Occipital lobe (tissue), 1 donor: ENCODE measurements at regions not wholly inside any gene's neighbourhood (a gene's known extent, or its start where the extent isn't known, plus 50 kb on each side); places are given as distances from the start of the nearest gene placed in this dataset.
"Not testable (repeated sequence)": the region's sequence is repeated elsewhere in the genome, so short reads cannot be mapped to it uniquely, and the experiment has no call there.

Experiments
- DNase-seq: peaks from one replicate; lab custom pipeline; 2025; lab: John Stamatoyannopoulos, UW

DNA sequence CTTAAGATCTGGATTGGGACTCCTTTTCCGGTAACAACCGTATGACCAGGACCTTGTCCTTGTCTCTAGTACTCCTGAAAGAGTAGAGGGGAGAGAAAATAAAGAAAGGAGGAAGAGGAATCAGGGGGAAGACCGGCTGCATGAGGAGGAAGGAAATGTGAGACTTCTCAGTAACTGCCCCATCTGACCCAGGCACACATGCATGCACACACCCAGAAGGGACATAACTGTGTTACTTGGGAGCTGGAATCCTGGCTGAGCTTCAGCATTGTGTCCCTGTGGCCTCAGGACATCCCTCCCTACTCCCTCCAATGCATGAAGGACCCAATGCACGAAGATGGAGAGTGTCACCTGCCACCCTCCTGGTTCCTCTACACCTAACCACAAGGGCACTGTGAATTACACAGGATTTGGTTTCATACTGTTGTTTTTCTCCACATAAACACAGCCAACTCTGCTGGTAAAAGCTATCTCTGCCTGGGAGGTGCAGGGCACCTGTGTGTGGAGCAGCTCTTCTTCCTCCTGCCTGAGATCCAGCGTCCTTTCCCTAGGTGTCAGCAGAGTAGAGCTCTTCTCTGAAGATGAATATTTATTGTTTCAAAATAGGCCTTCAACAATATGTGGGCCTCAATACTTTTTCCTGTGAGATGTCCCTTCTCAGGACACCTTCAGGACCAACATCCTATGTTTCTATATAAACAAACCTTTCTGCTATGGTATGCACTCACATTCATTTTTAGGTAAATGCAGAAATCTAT lies 574.1 kb upstream of the ID2 start:
- DNase-seq: no peak

DNA sequence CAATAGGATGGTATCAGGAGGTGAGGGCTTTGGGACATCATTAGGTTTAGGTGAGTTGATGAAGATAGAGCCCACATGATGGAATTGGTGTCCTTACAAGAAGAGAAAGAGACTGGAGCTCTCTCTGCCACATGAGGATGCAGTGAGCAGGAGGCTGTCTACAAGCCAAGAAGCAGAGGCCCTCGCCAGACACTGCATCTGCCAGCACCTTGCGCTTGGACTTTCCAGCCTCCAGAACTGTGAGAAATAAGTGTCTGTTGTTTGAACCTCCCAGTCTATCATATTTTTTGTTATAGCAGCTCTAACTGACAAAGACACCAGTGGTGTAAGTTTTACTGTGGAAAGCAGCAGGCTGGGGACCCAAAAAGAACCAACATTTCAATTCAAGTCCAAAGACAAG lies 571.1 kb upstream of the ID2 start:
- DNase-seq: no peak

DNA sequence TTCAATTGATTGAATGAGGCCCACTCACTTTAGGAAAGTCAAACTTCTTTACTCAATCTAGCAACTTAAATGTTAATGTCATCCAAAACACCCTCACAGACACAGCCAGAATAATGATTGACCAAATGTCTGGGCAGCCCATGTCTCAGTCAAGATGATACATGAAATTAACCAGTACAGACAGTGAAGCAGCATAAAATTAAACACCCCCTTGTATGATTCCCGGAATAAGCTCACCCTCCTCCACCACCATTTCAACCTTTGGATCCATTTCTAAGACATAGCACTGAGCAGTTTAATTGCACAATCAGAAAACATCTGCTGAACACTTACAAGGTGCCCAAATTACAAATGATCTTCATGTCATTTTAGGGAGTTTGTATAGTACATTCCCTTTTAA lies 570.7 kb upstream of the ID2 start:
- DNase-seq: no peak

DNA sequence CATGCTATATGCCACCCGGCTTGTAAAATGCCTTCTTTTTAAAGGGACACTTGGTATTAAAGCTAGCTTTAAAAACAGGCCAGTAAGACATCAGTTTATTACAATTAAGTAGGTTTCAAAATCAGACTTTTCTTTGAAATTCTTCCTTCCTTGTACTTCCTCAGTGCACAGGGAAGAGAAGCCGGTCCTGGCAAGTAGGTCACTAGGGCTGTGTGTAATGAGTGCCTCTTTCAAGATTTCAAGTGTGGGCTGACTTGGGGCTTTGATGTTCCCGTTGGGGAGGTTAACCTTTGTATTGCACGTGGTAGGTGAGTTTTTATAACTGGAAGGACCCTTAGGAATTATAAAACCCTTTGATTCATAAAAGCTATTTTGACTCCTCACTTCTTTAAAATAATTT lies 566.4 kb upstream of the ID2 start:
- DNase-seq: no peak

DNA sequence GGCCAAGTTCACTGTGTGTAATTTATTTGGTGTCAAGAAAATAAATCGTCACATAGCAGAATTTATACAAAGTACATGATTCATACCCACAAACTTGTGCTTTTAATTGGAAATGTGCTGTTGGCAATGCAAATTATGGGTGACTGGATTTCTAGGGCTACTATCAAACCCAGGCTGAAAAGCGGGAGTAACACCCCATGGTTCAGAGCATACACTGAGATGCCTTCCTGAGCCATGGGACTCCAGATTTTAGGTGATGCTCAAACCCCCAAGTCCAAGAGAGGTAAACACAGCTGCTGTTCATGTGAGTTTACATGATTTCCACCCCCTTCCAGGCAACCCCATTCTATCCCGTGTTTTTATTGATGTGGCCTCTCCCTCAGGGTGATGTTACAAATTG lies 565.9 kb upstream of the ID2 start:
- DNase-seq: no peak

DNA sequence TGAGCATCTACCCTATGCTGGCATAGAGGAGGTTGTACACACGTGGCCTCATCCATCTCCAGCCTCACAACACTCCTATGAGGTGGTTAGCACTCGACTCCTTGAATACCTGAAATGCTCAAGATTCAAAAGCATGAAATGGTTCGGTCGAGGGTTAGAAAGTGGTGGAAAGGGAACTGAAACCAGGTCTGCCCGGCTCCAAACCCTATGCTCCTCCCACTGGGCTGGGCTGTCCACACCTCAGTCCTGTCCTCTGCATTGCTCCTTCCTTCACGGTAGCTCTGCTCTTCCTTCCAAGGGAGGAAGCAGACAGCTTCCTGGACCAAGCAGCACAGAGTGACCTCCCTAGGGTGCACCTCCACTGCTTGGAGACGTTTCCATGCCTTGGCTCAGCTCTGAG lies 565.2 kb upstream of the ID2 start:
- no peak for DNase-seq

DNA sequence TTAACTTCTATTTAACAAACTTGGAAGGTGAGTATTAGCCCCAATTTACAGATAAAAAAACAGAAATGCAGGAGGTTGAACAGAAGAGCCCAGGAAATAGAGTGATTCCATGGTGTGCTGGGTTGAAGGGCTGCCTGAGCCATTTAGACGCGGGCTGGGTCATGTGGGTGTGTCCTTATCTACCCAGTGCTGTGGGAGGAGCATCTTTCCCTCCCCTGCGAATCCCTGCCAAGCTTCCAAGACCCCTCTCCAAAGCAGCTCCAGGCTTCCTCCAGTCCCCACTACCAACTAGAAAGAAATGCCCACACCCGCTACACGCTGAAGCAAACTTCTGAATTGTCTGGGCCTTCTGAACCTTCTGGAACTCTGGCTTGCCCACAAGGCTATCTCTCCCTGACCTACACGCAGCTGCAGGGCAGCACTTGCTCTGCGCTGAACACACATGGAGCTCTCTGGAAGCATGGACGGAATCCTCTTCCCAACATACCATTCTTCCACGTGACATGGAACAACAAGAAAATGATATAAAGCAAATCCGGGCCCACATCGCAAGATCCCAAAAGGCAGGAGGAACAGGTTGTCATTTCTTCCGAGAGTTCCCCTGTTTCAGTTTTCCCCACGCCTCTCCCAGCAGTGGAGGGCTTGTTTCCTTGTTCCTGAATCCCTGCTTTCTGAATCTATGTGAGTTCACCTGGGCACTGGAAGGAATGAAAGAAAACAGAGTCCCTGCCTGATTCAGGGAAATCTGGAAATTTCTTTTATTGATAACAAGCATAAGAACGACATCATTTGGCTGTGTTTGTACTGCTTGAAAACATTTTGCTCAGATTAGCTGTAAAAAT lies 562.7 kb upstream of the ID2 start:
- no peak for DNase-seq

DNA sequence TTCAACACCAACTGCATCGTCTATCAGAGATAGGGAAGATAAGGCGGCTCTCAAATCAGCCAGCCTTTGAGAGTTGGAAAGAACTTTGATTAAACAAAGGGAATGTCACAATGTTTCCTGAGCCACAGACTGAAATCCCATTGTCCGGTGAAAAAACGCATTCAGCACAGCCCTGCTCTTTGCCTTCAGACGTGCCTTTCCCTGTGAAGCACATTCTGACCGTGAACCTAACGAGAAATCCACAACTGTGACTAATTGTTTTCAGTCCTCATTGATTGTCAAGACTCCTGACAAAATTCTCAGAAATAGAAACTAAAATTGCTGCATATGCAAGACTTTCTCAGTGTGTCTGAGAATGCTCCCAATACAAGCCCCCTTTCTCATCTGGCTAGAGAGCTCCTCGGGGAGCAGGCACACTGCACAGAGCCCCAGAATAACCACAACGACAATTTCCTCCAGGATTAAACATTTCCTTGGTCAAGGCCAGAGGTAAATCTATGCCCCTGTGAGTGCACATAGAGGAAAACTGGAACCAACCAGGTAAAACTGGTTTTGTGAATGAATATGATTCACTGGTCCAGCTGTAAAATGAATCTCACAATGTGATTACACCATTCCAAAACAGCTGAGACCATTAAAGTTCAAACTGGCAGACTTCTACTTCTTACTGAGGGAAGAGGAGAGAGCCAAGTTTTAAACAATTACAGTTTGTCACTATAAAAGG lies 561.9 kb upstream of the ID2 start:
- DNase-seq: no peak

DNA sequence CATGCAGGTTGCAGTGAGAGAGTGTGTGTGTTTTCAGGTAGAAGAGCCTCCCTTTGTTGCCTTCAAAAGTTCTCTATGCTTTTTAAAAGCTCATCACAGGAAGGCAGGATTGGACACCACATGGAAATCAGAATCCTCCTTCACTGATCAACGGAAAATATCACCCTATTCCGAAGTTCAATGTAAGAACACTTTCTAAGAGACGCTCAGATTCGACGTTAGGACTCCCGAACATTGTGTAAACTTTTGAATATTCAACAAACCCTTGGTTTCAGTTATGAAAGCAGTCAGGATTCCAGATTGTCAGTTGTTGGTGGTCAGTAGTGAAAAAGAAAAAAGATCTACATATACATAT lies 561.4 kb upstream of the ID2 start:
- no peak for DNase-seq

DNA sequence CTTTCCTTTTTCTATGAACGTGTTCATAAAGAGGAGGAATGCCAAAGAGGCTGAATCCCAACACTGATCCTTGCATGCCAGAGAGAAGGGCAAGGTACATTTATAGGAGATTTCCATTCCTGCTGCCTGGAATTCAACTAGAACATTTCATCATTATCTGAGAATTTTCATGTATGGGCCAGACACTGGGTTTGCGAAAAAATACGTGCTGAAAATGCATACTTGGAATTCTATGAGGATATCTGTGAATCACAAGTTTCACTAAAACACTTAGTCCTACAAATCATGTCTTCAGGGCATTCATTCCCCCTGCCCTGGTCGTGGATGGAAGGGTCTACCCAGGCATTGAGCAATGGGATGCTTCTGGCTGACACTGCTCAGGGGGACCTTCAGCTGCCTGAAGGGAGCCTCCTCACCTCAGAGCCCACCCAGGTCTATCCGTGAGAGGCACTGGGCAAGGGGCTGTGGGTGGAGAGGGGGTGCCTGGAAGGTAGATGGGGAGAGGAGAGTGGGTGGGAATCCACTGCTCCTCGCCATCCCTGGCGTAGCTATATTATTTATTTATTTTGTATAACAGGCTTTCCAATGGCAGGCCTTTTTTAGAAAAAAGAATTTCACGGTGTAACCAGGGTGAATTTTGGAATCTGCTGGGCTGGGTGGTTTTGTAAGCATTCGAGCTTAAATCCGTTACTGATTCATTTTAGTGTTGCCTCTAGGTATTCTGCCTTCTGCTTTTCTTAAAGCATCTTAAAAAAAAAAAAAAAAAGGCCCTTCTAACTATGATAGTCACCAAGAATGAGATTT lies 560.6 kb upstream of the ID2 start:
- DNase-seq: no peak

DNA sequence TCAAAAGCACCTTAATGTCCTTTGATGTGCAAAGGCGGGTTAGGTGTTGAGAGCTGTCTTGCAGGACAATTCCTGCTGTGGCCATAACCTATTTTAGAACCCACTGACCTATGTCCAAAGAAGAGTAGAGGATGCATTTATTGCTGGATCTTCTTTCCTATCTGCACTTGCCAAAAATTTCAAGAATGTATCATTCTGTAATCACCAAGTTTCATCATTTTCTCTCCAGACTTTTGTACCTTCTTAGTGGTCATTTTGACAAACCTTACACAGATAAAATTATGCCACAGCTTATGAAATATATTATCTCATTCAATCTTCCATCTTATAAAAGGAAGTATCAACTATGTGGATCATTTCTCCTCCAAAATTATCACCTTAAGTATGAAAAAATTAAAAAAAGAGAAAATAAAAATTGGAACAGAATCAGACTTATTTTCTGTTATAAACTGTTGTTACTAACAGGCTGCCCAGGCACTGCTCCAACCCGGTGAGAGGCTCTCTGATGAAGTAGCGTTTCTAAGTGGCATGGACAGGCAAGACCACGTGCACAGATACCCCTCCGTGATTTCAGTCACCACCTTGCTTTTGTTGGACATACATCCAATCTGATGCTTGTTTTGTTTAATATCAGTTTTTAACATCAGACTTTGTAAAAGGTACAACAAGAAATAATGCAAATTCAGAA lies 559.9 kb upstream of the ID2 start:
- no peak for DNase-seq

DNA sequence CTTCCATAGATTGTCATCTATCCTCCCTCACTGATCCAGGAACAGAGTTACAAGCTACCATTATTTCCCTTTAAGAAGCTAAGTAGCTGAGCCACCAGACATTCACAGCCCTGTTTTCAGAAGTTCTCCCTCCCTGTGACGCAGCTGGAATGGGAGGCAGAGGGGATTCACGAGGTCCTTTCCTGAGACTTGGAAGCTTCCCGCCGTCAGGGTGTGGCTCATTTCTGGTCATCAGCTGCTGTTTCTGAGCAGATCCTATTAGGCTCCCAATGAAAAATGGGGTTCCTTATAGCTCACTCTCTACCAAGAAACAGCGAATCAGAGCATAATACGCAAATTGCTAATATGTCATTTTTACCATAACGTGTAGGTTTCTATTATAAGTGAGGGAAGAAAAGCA lies 559.3 kb upstream of the ID2 start:
- no peak for DNase-seq

DNA sequence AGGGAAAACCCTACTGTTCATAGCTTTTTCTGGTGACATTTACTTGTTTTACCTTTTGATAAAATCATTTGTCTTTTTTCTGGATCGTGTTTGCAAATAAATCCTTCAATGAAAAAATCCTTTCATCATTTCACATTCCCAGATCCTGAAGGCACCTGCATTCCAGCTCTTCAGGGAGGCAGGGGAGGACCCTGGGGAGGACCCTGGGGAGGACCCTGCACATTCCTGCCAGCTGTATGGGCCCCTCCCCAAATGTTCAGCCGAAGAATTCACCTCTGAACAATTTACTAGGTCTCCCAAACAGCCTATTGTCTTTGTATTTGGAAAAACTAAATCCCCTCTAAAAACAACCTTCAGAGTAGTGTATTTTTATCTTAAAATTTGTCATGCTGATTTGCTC lies 558.4 kb upstream of the ID2 start:
- DNase-seq: no peak

DNA sequence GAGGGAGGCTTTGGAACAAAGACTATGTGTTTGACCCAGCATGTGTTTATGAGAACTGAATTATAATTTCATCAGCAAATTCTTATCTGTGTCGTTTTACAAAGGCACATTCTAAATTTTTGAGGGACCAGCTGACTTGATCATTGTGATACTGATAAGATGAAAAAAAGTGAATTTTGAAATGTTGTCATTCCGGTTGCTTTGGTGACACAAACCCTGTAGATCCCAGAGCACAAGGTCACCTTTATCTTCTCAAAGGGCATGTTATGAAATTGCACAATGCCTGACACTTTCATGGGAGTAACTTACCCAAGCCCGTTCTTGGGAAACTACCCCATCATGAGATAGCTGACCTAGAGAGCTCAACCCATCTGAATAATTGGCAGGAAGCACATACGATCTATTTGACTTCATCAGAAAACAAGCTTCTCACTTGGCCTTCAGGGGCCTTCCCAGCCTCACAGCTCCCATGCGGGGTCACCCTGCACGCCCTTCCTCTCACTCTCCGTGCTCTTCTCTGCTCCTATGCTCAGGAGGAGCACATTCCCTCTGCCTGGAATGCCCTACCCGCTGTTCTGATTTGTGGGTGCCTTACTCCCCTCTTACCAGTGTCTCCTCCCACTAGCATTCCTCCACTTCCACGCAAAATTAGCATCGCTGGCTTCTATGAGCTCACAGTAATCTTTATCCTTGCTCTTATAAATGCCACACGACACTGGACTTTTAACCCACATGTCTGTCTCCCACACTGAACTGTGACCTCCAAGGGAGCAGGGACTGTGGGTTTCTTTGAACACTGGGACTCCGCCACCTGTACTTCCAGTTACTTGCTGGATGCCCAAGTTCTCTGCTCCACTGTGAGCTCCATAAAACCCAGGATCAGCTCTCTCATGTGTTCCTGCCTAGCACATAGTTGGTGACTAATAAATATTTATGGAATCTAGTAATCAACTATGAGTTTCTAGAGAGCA lies 555.8 kb upstream of the ID2 start:
- no peak for DNase-seq

DNA sequence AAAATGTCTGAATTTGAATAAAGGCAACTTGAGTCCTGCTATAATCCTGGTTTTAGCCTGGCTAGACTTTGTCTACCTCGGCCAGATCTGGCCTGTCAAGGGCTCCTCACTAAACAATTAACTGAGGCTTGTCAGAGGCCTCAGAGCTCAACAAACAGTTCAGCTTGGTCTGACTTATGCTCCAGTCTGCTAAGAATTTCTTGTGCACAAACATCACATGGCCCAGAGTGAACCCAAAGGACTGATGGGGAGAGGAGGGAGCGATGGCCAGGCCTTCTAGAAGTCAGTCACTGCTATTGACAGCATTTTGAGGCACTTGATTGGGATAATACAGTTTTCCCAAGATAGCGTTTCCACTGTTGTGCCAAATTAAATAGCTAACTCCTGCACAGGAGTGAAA lies 555.1 kb upstream of the ID2 start:
- DNase-seq: no peak

DNA sequence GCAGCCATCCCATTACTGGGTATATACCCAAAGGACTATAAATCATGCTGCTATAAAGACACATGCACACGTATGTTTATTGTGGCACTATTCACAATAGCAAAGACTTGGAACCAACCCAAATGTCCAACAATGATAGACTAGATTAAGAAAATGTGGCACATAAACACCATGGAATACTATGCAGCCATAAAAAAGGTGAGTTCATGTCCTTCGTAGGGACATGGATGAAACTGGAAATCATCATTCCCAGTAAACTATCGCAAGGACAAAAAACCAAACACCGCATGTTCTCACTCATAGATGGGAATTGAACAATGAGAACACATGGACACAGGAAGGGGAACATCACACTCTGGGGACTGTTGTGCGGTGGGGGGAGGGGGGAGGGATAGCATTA lies 550.4 kb upstream of the ID2 start:
- DNase-seq: not testable (repeated sequence)

DNA sequence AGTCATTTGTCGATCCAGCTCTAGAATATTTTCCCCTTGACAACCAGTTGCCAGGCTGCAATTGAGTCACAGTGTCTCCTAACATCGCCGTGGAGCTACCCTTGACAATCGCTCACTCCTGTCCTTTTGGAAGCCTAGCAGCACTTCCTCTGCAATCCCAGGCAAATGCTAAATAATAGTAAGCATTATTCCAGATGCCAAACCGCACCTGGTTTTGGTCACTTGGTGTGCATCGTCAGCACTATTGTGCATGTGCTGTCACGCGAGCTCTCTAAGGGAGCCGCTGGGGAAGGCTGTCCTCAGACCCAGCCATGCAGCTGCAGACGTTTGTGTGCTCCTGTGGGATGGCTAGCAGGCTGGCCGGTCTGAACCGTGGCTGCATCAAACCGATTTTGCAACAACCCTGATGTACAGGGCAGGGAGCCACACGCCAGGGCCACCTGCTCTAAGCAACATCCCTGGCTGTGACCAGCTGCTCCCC lies 549.5 kb upstream of the ID2 start:
- peak; percentile 19 for DNase-seq

DNA sequence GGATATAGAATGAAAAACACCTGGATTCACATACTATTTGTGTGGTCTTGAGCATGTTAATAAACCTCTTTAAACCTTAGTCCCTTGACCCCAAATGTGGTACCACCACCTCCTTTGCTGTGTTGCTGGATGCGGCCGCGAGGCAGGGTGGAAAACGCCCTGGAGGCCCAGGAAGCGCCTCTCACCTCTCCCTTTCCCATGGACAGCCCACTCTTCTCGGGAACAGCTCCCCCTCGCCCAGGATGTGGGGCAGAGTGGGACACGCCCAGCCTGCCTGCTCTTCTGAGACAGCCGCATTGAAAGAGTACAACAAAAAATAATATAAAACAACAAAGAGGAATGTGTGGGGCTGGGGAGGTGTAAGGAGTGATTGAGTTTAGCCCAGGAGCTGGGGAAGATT lies 549.0 kb upstream of the ID2 start:
- no peak for DNase-seq

DNA sequence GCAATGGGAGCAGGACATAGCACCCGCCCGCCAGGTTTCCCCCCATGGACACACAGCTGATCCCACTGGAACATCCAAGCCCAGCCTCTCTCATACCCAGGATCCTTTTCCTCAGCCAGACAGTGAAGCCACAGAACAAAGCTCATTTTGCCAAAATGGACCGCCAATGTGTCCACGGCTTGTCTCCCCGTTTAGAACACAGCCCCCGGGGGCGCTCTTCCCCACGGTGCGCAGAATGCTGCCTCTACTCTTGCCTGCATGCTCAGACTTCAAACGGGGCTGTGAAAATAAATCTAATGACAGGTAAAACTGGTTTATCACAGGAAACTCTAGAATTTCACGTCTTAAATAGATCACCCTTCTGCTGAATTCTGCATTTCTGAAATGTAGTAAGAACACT lies 548.5 kb upstream of the ID2 start:
- DNase-seq: no peak
